Amygdala (tissue), 56 donors: ENCODE measurements at regions not wholly inside any gene's neighbourhood (a gene's known extent, or its start where the extent isn't known, plus 50 kb on each side); places are given as distances from the start of the nearest gene placed in this dataset.

Source experiments
- DNase-seq, 56 donors: peaks; one replicate each; lab custom pipeline; 2025; lab: John Stamatoyannopoulos, UW

DNA sequence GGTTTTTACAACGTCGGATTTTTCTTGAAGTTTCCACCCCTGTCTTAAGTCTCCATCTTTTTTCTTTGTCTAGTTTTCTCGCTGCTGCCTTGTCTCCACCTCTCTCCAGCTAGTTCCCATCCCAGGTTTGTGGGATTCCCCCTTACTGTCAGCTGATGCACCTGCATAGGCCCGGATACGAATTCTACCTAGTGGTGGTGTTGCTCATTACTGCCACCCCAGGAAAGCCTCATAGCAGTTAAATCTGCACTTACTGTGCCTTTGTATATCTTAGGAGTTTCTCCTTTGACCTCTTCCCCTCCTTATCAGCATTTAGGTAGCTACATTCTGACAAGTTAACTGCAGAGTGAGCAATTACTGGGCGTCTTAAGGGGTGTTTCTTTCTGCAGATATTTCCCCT lies 1693.1 kb upstream of the TENM3 start:
- DNase-seq, result no peak

DNA sequence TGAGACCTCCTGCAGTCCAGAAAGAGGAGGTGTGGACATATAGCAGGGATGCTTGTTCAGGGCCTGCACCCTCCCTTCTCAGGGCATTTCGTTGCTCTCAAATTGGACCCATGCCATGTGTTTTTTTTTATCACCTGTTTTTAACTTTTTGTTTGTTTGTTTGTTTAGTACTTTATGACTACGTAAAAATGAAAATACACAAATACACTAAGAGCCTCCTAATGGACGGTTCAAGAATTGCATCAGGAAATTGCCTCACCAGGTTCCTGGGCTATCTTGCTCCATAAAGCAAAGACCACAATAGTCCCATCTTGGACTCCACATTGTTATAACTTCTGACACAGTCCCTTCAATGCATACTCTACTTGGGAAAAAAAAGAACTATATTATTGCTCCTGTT lies 1685.9 kb upstream of the TENM3 start:
- DNase-seq, result no peak

DNA sequence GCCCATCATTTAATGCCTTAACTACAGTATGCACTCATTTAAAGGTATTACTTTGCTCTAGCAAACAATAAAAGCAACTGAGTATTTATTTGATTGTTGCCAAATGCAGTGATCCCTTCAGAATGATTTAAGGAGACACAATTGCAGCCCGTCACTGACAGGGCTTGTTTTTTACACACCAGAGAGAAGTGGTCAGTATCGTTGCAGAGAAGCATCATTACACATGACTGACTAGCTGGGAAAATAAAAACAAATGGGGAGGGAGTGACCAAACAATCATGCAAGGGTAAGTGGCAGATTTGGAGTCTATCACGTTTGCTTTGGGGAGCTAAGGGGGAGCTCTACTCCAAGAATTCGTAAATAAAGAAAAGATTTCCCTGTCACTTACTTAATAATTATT lies 1685.3 kb upstream of the TENM3 start:
- DNase-seq, result no peak

DNA sequence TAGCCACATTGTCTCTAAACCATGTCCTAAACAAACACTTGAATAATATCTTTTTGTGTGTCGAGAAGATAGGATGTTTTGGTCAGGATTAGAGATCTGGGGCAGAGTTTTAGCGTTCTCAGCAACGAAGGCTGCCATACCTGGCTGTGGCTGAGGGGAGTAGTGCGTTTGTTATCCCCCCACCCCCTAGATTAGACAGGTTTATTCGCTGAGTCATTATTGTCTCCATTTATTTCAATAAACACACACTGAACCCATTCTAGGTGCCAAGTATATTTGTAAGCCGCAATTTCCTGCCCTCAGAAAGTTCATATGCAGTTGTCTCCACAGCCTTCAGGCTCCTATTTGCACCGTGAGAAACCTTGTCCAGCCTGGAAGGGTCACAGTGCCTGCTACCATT lies 1684.8 kb upstream of the TENM3 start:
- DNase-seq, result no peak

DNA sequence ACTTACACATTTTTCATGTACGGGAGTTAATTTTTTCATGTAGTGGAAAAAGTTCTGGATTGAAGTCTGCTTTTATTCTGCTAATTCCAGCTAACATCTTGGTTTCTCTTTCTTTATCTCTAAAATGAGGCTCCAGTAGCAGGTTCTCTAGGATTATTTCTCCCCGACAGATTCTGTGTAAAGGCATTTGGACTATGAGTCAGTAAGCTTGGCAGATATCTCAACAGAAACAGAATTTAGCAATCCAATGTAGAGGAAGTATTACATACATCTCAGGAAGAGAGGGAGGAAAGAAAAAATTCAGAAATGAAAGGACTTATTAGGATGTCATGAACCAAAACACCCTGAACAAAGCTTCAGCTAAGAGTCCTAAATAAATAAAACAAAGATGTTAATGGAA lies 1682.3 kb upstream of the TENM3 start:
- no peak for DNase-seq

DNA sequence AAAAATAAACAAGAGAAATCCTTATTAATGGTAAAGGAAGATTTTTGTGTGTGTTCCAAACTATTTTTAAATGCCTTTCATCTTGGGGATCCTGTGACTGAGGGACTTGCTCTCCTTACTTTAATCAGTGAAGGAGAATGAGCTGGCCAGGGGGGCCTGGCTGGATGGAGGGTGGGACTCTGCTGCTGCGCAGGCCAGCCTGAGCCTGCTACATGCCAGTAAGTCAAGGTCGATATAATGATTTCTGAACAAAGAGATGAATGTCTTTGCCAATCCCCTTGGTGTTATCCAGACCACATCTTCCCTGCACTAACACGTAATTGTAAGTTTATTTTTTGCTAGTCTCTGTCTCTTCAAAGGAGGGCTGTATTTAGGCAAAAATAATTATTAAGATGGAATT lies 1679.2 kb upstream of the TENM3 start:
- DNase-seq, result no peak

DNA sequence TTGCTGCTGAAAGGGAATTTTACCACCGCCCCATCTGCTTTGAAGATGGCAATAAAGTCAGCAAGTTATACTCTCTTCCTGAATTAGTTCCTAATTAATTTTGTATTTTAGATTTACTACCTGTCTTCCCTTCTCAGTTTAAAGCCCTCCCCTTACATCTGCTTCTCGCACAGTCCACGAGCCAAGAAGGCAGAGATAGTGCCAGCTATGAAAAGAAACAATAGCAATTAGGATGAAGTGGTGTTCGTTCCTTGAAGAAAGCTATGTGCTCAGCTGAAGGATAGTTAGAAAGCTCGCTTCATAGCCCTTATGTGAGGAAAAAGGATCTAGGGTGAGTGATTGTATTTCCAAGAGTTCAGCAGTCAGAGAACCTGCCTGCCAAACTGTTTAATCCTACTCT lies 1678.8 kb upstream of the TENM3 start:
- DNase-seq, result no peak

DNA sequence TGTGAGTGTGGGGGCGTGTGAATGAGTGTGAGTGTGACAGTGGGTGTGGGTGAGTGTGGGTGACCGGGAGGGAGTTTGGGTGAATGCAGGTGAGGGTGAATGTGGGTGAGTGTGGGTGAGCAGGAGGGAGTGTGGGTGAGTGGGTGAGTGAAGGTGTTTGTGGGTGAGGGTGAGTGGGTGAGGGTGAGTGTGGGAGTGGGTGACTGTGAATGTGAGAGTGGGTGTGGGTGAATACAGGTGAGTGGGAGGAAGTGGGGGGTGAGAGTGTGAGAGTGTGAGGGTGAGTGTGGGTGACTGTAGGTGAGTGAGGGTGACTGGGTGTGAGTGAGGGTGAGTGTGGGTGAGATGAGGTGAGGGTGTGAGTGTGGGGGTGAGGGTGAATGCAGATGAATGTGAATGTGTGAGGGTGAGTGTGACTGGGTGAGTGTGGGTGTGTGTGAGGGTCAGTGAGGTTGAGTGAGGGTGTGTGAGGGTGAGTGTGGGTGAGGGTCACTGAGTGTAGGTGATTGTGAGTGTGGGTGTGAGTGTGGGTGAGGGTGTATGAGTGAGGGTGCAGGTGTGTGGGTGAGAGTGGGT lies 1677.3 kb upstream of the TENM3 start:
- DNase-seq, result peak in 1 of 56 donors; percentile 25

DNA sequence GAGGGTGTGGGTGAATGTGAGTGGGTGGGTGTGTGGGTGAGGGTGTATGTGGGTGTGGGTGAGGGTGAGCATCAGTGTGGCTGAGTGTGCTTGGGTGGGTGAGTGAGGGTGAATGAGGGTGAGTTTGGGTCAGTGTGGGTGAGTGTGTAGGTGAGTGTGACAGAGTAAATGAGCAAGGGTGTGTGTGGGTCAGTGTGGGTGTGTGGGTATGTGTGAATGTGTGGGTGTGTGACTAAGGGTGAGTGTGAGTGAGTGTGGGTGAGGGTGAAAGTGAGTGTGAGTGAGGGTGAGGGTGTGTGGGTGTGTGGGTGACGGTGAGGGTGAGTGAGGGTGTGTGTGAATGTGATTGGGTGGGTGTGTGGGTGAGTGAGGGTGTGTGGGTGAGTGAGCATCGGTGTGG lies 1676.7 kb upstream of the TENM3 start:
- DNase-seq, result no peak

DNA sequence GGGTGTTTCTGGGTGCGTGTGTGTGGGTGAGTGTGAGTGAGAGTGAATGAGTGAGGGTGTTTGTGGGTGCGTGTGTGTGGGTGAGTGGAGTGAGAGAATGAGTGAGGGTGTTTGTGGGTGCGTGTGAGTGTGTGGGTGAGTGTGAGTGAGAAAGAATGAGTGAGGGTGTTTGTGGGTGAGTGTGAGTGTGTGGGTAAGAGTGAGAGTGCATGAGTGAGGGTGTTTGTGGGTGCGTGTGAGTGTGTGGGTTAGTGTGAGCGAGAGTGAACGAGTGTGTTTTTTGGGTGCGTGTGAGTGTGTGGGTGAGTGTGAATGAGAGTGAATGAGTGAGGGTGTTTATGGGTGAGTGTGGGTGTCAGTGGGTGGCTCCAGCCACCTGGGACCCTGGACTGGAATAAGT lies 1676.1 kb upstream of the TENM3 start:
- no peak for DNase-seq

DNA sequence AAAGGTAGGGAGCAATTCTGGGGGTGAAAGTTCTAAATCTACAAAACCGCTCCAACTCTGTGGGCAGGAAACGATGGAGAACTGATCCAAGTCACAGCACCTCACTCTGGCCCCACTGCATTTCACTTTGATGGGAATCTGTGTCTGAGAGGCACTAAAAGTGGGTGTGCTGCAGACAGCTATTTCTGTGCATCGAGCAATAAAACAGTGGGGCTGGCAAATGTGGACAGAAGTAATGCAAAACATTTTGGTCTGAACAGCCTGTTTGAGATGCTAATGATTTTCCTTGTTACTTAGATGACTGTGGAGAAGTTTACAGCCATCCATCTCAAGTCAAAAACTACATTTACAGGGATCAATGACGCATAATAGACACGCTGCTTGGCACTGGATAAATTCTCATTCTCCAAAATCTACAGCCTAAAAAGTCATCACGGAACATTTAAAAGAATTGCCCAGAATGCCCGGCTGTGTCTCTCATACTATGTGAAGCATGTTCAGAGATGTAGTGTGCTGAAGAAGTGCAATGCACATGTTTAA lies 1671.6 kb upstream of the TENM3 start:
- peak in 1 of 56 donors; percentile 9 for DNase-seq

DNA sequence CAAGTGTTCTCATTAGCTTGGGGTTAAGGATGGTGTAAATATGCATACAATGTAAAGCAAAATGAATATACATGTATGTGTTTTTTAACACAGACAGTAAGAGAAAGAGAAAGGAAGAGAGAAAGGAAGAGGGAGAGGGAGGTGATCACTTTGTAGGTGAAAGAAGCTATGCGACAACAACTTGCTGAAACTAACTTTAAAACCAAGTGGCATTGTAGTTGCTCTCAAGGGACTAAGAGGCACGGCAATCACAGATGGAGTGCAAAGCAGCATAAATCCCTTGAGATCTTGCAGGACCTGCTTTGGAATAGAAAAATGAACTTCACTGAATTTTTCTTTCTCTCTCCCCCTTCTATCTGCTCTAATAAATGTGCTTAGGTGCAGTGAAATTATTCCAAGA lies 1665.0 kb upstream of the TENM3 start:
- no peak for DNase-seq

DNA sequence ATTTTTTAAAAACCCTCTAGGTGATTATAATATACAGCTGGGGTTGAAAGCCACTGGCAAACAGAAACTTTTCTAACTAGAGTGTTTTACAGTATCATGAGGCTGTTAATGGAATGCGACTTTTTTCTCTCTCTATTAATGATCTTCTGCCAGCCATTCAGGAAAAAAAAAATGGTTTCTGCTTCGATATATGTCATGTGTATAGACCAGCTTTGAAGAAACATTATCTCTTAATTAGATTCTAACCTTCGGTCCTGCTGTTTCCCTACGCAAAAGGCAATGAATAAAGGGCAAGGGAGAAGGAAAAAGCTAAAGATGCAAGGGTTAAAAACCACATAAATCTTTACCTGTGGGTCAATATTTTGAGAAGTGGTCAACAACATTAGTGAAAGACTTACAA lies 1662.1 kb upstream of the TENM3 start:
- no peak for DNase-seq

DNA sequence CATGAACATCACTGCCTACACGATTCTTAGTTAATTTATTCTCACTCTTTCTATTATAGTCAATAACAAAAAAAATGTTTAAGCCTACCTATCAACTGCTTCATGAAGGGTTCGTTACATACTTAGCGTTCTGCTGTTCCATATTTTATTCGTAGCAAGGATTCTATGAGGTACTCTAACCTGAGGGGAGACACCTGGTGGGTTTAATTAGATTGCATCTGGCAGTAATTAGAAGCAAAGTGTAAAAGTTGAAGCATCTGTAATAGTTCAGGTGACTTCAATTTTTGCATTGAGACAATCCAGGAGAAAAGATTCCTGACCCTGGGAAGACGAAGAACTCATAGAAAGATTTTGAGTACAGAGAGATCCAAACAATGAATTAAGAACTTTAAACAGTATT lies 1655.8 kb upstream of the TENM3 start:
- DNase-seq, result no peak

DNA sequence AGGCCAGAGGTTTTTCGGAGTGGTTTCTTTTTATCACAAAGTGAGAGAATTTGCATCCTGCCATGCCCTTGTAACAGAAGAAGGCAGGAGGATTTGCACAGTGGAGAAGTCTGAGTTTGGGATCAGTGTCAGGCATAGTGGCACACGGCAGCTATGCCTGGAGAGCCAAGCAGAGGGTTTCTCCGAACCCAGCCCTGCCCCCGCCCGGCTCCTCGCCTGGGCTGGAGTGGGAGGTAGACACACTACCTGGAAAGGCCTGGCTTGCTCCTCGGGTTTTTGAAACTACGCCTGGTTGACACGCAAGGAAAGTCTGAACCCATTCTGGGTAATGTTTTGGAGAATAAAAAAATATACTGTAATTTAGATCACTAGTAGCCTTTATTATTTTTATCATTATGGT lies 1653.6 kb upstream of the TENM3 start:
- no peak for DNase-seq

DNA sequence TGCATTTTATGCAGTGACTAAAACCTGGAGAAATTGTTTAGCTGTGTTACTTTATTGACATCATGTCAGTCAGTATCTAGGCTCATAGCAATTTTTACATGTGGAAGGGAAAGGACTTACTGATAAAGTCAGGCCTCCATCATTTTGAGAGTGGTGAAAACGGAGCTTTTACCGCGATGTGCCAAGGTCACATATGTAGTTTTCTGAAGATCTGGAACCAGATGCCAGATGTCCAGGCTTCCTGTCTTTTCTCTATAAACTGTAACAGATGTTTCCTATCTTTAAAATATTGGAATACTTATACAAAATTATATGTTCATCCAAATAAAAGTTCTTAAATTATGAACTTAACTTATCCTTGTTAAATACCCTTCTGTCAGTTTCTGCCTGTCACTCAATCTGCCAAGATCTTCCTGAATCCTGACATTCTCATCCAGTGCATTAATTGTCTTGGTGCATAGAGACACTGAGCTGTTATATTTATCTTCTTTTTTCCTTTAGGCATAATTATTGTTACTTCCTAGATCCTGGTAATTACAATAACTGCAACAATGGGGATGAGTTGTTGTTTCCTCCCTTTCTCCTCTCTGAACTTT lies 1646.2 kb upstream of the TENM3 start:
- no peak for DNase-seq

DNA sequence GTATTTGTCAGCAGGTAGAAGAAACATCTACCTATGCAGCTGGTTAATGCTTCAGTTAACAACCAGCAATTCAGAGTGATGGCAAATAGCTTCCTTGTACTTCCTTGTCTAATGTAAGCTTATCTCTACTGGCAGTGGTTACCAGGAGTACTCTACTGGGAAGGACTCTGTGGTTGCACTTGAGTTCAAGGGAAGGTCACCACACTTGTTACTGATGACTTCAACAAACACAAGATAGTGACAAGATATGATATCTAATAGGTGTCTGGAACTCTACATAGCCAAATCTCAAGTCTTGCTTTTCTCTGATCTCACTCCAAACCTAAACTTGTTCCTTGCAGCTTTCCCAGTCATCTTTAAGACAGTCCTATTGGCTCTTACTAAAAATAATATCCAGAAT lies 1644.9 kb upstream of the TENM3 start:
- no peak for DNase-seq

DNA sequence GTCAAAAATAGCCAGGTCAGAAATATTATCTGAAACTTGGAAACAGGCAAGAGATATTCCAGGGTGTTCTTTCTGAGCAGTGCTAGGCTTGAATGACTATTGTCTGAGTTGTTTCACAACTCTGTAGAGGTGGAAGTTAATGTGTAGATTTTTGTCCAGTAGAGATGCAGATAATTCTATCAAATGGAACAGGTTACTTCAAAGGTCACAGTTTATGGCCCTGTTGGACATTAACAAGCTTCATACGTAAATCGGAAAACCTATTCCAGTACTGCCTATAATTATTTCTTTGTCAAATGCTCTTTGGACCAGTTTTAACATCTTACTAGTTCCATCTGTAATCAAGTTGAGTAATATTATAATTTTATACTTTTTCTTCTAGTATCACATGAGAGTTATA lies 1639.4 kb upstream of the TENM3 start:
- DNase-seq, result no peak

DNA sequence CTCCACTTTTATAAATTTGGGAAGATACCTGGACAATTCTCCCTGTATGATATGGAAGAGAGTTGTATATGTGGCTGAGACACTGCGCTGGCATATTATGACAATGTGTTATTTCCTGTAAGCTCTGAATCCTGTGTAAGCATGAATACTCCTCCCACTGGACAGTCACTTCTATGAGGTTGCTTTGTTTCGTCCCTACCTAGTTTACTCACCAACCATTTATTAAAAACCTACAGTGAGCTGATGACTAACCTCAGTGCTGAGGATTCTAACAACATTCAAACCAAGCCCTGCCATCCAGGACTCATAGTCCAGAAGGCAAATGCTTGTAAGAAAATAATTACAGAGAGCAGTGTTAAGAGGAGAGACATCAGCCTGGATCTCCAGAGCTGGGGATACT lies 1632.9 kb upstream of the TENM3 start:
- no peak for DNase-seq

DNA sequence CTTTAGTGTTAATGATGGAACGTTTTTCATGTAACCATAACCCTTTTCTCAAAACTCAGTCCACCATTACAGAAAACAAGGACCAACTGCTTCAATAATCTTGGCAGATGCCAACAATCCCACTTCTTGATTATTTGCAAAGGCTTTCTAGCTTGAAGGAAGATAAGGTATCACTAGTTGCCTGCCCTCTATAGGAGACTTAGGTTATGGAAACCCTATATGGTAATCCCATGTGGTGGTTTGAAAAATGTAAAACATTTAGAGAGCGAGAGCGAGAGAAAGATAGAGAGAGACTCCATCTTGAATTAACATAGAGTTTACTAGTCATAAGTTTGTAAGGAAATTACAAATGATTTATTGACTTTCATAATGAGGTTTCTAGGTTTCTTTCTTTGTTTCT lies 1627.5 kb upstream of the TENM3 start:
- no peak for DNase-seq

DNA sequence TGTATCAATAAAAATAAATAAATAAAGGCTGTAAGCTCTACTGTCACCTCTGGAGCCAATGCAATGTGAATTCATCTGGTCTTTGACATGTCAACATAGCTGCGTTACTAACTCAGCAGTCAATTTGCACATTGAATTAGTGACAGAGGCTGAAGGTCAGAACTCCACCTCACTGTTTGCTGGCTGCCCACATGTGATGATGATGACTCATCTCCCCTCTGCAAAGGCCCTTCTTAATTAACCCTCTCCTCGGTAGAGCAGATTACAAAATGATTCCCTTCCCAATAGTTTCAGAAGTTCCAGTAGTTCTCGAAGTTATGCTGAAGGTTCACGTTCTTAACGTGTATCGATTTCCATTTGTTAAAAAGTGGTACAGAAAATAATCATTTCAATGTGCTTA lies 1626.0 kb upstream of the TENM3 start:
- DNase-seq, result no peak

DNA sequence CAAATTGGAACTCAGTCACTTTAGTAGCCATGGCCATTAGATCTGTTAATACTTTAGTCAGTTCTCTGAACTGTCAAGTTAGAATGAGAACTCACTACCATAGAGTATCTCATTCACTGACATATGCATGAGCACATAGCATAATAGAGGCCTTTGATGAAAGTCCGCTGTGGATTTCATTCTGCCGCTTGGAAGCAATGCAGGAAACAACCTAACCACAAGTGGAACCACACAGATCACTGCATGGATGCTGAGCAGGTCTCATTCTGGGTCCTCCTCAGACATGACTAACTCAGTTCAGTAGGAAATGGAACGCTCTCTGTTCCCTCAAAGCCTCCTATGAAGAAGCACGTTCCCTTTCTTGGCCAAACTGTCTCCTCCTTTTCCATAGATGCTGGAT lies 1624.8 kb upstream of the TENM3 start:
- no peak for DNase-seq

DNA sequence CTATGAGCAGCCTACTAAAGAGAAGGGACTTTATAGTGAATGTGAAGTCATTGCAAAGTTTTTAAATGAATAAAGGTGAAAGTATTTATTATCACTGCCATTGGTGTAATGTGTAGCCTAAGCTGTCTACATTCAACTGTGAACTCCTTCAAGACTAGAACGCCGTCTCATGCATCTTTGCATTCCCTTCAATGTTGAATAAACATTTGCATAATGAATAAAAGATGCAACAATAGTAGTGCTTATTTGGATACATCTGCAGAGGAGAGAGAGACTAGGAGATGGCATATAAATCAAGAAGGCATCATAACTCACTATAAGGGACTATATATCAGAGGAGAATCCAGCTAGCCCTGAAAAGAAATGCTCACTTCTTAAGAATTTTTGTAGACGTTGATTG lies 1623.8 kb upstream of the TENM3 start:
- DNase-seq, result no peak
